ENCODE measurements at regions not wholly inside any gene's neighbourhood (a gene's known extent, or its start where the extent isn't known, plus 50 kb on each side); places are given as distances from the start of the nearest gene placed in this dataset.

DNA sequence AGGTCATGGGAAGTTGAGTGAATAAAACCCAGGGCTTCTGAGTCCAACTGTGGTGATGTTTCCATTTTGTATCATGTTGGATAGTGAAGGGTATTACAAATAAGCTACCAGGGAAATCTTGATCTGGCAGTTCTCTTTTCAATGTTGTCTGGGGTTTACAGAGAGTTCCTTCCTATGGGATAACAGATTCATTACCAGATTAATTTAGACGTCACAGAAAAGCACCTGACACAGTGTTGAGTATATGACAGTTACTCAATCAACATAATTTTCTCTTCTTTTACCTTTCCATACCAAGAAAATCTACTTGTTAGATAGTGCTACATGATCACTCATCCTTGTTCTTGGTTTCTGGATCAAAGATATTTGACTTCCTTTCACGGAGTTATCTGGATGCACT lies 270.9 kb downstream of the ACTL7B start:
- dilution Hi-C loops (cut with MboI; ENCODE audit: extremely low pct_ligation_motif_present, low sequenced_read_pairs): no loop called here
- H4K20me1 ChIP-seq (ENCODE audit: control insufficient read depth, extremely low read depth, insufficient read depth, low read length): no peaks in the 10 kb centered on the region
- DNase-seq (ENCODE audit: low read depth, low spot score): no peak
- H3K4me3 ChIP-seq (ENCODE audit: control insufficient read depth in 2 of 3, extremely low read depth in 1 of 3, insufficient read depth in 2 of 3, low read depth in 1 of 3, low read length in 3 of 3): no peak overlapping the region
- no peak overlapping the region for H3K27ac ChIP-seq (ENCODE audit: control insufficient read depth, insufficient read depth, low read length)
- no peaks in the 10 kb centered on the region for H3K27me3 ChIP-seq (ENCODE audit: control insufficient read depth, extremely low read depth, insufficient read depth, low read length)
- no peaks in the 10 kb centered on the region for H3K9me1 ChIP-seq (ENCODE audit: control insufficient read depth, extremely low read depth, insufficient read depth, low read length)
- H3K4me2 ChIP-seq (ENCODE audit: control insufficient read depth, extremely low read depth, insufficient read depth, low read depth, low read length): no peak overlapping the region
- no peak overlapping the region for H3K9ac ChIP-seq (ENCODE audit: control insufficient read depth, extremely low read depth, insufficient read depth, low read length)
- no peaks in the 10 kb centered on the region for H3K79me2 ChIP-seq (ENCODE audit: control insufficient read depth, insufficient read depth, low read length)
- TF ChIP-seq, protein P1, sequence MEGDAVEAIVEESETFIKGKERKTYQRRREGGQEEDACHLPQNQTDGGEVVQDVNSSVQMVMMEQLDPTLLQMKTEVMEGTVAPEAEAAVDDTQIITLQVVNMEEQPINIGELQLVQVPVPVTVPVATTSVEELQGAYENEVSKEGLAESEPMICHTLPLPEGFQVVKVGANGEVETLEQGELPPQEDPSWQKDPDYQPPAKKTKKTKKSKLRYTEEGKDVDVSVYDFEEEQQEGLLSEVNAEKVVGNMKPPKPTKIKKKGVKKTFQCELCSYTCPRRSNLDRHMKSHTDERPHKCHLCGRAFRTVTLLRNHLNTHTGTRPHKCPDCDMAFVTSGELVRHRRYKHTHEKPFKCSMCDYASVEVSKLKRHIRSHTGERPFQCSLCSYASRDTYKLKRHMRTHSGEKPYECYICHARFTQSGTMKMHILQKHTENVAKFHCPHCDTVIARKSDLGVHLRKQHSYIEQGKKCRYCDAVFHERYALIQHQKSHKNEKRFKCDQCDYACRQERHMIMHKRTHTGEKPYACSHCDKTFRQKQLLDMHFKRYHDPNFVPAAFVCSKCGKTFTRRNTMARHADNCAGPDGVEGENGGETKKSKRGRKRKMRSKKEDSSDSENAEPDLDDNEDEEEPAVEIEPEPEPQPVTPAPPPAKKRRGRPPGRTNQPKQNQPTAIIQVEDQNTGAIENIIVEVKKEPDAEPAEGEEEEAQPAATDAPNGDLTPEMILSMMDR (optimal IDR thresholded peaks at IDR 0.05 in 1 of 3, IDR thresholded peaks at IDR 0.05 in 1 of 3, conservative IDR thresholded peaks at IDR 0.05 in 1 of 3; ENCODE audit: extremely low read depth in 1 of 3, insufficient read depth in 2 of 3, low read length in 3 of 3): no peak
- no peak for TF ChIP-seq EZH2 (IDR thresholded peaks at IDR 0.05; ENCODE audit: low read length)
- no peak overlapping the region for H2AFZ ChIP-seq (ENCODE audit: control insufficient read depth, low read length)
- FAIRE-seq: no peak
- peaks cover 12% of the 10 kb centered on the region for H3K4me1 ChIP-seq (ENCODE audit: control insufficient read depth, extremely low read depth, insufficient read depth, low read length)
- no peaks in the 10 kb centered on the region for H3K9me3 ChIP-seq (ENCODE audit: control insufficient read depth, low read depth, low read length)
- no peaks in the 10 kb centered on the region for H3K36me3 ChIP-seq (ENCODE audit: control insufficient read depth in 2 of 2, extremely low read depth in 1 of 2, insufficient read depth in 2 of 2, low read length in 2 of 2)

DNA sequence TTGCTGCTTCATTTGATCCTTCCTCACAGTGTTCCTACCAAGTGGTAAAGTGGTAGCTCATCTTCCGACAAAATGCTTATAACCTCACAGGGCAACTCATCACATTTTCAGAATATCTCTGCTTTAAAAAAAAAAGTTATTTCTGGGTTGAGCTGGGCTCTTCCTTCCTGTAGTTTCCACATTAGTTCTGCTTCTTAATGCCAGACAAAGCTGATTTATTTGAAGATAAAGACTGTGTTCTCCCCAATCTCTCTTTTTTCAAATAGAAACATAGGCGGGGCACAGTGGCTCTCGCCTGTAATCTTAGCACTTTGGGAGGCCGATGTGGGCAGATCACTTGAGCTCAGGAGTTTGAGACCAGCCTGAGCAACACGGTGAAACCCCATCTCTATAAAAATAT lies 273.1 kb downstream of the ACTL7B start:
- Histone ChIP-seq H3K36me3 (ENCODE audit: control insufficient read depth in 2 of 2, extremely low read depth in 1 of 2, insufficient read depth in 2 of 2, low read length in 2 of 2) (no peaks in the 10 kb centered on the region), H3K9me1 (ENCODE audit: control insufficient read depth, extremely low read depth, insufficient read depth, low read length) (no peaks in the 10 kb centered on the region), H3K27ac (ENCODE audit: control insufficient read depth, insufficient read depth, low read length) (no peak overlapping the region), H3K4me2 (ENCODE audit: control insufficient read depth, extremely low read depth, insufficient read depth, low read depth, low read length) (no peak overlapping the region), H3K4me3 (ENCODE audit: control insufficient read depth in 2 of 3, extremely low read depth in 1 of 3, insufficient read depth in 2 of 3, low read depth in 1 of 3, low read length in 3 of 3) (no peak overlapping the region), H2AFZ (ENCODE audit: control insufficient read depth, low read length) (no peak overlapping the region), H3K9me3 (ENCODE audit: control insufficient read depth, low read depth, low read length) (no peaks in the 10 kb centered on the region), H3K27me3 (ENCODE audit: control insufficient read depth, extremely low read depth, insufficient read depth, low read length) (no peaks in the 10 kb centered on the region), H4K20me1 (ENCODE audit: control insufficient read depth, extremely low read depth, insufficient read depth, low read length) (no peaks in the 10 kb centered on the region), H3K79me2 (ENCODE audit: control insufficient read depth, insufficient read depth, low read length) (no peaks in the 10 kb centered on the region), H3K4me1 (ENCODE audit: control insufficient read depth, extremely low read depth, insufficient read depth, low read length) (peaks cover 17% of the 10 kb centered on the region), H3K9ac (ENCODE audit: control insufficient read depth, extremely low read depth, insufficient read depth, low read length) (no peak overlapping the region)
- FAIRE-seq (no peak), DNase-seq (ENCODE audit: low read depth, low spot score) (no peak)
- dilution Hi-C loops (cut with MboI; ENCODE audit: extremely low pct_ligation_motif_present, low sequenced_read_pairs): no loop called here
- TF ChIP-seq, protein P1 (optimal IDR thresholded peaks at IDR 0.05 in 1 of 3, IDR thresholded peaks at IDR 0.05 in 1 of 3, conservative IDR thresholded peaks at IDR 0.05 in 1 of 3; ENCODE audit: extremely low read depth in 1 of 3, insufficient read depth in 2 of 3, low read length in 3 of 3): no peak
- no peak for TF ChIP-seq EZH2 (IDR thresholded peaks at IDR 0.05; ENCODE audit: low read length)

Data from keratinocyte (primary cell).